Right ventricle myocardium superior (tissue), 1 donor: ENCODE measurements at regions not wholly inside any gene's neighbourhood (a gene's known extent, or its start where the extent isn't known, plus 50 kb on each side); places are given as distances from the start of the nearest gene placed in this dataset.
"Not testable (repeated sequence)": the region's sequence is repeated elsewhere in the genome, so short reads cannot be mapped to it uniquely, and the experiment has no call there.

Source experiments
- ATAC-seq: fragments of 200-7000 bp; cut with Tn5 transposase; one replicate; pipeline ENCODE4 v1.9.1; 2020; ENCODE audit warnings: mild to moderate bottlenecking; ENCODE audit not compliant: poor library complexity
- DNase-seq: peaks from one replicate; pipeline ENCODE4 v3.0.0-alpha.2; 2020
- intact Hi-C: fragments of 100-400 bp; cut with DNase I; formaldehyde crosslinking; loops from one replicate; pipeline ENCODE4 v1.11.2; 2022
- donor health status: DM: no; HTN: yes; CAD: no; lungs with severe emphysema.

- DNase-seq (no peak), ATAC-seq (no peak)
- intact Hi-C loops: no loop called here
These were observed 225.9 kb upstream of the BTBD3 start for GRCh38 chr20:11691766-11692165.

DNA sequence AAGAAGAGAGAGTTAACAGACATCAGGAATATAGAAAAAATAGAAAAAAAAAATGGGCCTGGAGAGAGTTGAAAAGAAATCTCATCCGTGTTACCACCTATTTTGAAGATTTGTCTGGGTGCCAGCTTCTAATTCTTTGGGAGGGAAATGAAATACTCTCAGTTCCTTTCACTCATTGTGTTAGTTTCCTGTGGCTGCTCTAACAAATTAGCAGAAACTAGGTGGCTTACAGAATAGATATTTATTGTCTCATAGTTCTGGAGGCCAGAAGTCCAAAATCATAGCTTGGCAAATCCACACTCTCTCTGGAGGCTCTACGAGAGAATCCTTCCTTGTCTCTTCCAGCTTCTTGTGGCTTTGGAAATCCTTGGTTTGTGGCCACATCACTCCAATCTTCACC lies 225.1 kb upstream of the BTBD3 start:
- DNase-seq (no peak), ATAC-seq (no peak)
- intact Hi-C loops: no loop called here

DNA sequence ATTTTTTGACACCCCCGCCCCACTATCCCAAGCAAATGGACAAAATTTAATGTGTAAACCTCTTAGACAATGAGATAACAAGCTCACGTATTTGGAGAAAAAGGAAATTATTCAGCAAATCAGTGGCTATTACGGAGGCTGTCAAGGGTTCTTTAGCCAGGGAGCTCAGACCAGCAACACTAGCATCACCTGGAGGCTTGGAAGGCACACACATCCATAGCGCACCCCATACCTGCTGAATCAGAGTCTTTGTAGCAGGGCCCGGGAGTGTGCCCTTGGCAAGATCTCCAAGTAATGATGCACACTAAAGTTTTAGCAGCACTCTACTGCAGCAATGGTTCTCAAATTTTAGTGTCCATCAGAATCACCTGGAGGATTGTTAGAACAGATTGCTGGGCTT lies 223.2 kb upstream of the BTBD3 start:
- intact Hi-C loops: no loop called here

GRCh38 chr20:11697055-11697454 lies 220.6 kb upstream of the BTBD3 start:
- DNase-seq (no peak), ATAC-seq (no peak)
- intact Hi-C loops: no loop called here

More for the DNA sequence above, 223.2 kb upstream of the BTBD3 start:
- no peak for DNase-seq
- no peak for ATAC-seq

DNA sequence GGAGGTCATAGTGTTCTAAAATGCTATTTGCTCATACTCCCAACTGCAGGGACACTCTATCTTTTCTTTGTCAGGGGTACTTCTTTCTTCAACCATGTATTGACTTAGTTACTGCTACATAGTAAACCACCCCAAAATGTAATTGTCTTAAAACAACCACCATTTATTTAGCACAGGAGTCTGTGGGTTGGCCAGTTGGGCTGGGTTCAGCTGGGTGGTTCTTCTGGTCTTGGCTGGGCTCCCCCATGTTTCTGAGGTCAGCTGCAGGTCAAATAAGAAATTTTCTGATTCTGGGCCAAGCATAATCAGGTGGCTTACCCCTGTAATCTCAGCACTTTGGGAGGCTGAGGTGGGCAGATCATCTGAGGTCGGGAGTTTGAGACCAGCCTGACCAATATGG lies 220.0 kb upstream of the BTBD3 start:
- ATAC-seq (no peak), DNase-seq (no peak)
- intact Hi-C loops: no loop called here

GRCh38 chr20:11698124-11698523 lies 219.6 kb upstream of the BTBD3 start:
- intact Hi-C loops: no loop called here
- no peak for DNase-seq

GRCh38 chr20:11700831-11701230 lies 216.9 kb upstream of the BTBD3 start:
- DNase-seq: no peak

More at GRCh38 chr20:11698124-11698523, 219.6 kb upstream of the BTBD3 start:
- no peak for ATAC-seq

DNA sequence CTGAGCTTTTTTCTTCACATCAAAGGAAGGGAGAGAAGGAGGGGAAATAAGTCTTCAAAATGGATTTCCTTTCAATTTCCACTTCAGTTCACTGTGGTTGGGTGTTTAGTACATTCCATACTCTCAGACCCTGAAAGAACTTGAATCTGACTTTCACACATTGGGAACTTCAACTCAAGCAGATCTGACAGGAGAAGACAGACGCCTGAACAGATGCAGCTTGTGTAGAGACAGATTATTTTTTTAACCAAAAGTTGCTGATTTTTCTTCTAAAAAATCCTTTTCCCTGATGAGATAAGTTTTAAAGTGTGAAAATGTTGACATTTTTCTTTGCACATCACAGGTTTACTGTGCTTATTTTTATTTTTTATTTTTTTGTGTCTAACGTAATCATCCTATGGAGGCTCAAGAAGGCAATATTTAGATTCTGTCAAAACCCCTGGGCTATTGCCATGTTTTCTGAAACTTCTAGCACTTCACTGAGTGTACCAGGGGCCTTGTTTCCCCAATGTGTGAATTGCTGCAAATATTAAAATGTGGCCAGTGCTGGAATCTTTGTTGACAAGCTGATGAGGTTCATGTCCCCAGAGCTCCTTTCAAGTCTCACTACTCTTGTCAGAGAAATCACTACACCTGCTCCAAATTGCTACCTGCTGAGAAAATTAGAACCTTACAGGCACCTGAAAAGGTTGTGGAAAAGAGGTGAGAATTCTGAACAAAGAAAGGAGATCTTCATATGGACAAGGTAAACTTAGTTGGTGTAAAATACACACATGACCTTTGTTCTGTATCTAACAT lies 214.8 kb upstream of the BTBD3 start:
- intact Hi-C loops: no loop called here
- ATAC-seq: no peak
- DNase-seq: no peak

More at GRCh38 chr20:11700831-11701230, 216.9 kb upstream of the BTBD3 start:
- intact Hi-C loops: no loop called here
- no peak for ATAC-seq

GRCh38 chr20:11705512-11705911 lies 212.2 kb upstream of the BTBD3 start:
- ATAC-seq (no peak), DNase-seq (no peak)
- intact Hi-C loops: no loop called here

DNA sequence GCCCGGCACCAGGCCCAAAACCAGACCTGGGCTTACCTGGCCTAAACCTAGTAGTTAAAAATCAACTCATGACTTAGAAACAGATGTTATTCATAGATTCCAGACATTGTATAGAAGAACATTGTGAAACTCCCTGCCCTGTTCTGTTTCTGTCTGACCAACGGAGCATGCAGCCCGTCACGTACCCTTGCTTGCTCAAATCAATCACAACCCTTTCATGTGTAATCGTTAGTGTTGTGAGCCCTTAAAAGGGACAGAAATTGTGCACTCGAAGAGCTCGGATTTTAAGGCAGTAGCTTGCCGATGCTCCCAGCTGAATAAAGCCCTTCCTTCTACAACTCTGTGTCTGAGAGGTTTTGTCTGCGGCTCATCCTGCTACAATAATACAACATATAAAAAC lies 209.5 kb upstream of the BTBD3 start:
- DNase-seq, intact Hi-C loops, ATAC-seq: not testable (repeated sequence)

DNA sequence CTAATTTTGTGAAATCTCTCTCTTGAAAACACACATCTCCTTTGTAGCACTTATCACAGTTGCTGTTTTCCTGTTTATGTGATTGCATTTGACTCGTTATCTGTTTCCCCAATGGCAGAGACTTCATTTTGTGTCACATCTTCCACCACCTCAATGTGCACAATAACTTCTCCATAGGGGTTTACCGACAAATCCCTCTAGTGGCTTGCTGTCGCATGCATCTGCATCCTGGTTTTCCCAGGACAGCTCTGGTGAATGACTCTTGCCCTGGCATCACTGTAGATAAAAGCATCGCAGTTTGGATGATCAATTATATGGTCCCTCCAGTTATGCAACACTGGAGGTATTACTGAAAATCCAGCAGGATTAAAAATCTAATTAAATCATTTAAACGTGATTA lies 206.5 kb upstream of the BTBD3 start:
- no peak for ATAC-seq
- intact Hi-C loops: no loop called here

GRCh38 chr20:11712639-11713160 lies 205.0 kb upstream of the BTBD3 start:
- intact Hi-C loops: no loop called here
- ATAC-seq: no peak

More for the DNA sequence above, 206.5 kb upstream of the BTBD3 start:
- DNase-seq: no peak

GRCh38 chr20:11714886-11715285 lies 202.8 kb upstream of the BTBD3 start:
- DNase-seq (no peak), ATAC-seq (no peak)
- intact Hi-C loops: no loop called here

More at GRCh38 chr20:11712639-11713160, 205.0 kb upstream of the BTBD3 start:
- DNase-seq: no peak

DNA sequence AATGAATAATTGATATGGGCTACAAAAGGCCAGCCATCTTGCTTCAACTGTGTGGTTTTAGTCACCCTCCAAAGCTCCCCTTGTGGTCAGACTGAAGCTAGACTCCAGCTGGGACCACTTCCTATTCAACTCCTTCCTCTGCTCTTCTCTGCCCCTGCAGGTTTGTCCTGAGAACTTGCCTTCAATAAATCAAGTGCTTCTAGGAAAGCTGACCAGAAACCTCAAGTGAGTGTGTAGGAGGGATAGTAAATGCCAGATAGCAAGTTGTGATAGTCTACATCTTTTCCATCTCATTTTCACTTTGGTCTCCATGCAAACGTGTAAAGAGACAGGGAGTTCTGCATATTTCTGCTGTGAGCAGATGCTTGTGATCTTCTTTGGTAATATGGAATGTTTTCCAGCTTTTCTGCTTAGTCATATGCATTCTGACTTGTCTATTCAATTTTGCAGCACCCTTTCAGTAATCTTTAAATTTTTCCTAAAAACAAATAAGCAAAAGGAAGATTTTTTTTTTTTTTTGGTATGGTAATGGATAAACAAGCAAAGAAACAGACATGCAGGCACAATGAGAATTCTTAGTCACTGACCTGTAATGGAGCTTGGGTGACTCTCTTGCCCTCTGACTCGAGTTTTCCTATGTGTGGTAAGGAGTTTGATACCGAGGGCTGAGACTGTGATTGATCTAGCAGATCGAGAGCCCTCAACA lies 201.3 kb upstream of the BTBD3 start:
- DNase-seq (no peak), ATAC-seq (no peak)
- intact Hi-C loops: no loop called here

- DNase-seq (no peak), ATAC-seq (no peak)
- intact Hi-C loops: no loop called here
These were observed 200.8 kb upstream of the BTBD3 start for GRCh38 chr20:11716945-11717248.

DNA sequence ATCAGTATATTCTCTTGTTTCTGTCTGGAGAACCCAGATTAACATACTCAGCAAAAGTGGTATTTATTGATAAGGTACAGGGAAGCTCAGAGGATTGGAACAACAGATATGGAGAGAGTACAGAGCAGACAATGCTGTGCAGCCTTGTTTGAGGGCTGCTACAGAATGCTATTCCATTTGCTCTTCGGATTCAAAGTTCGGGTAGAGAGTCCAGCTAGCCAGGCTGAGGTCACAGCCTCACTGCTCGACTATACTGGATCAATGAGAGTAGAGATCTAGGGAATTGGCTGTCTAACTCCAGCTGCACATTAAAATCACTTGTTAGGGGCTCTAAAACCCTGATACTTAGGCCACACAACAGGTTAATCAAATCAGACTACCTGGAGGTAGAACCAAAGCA lies 200.1 kb upstream of the BTBD3 start:
- intact Hi-C loops: no loop called here
- DNase-seq (no peak), ATAC-seq (no peak)

GRCh38 chr20:11718474-11719094 lies 199.1 kb upstream of the BTBD3 start:
- DNase-seq (no peak), ATAC-seq (no peak)
- intact Hi-C loops: no loop called here

DNA sequence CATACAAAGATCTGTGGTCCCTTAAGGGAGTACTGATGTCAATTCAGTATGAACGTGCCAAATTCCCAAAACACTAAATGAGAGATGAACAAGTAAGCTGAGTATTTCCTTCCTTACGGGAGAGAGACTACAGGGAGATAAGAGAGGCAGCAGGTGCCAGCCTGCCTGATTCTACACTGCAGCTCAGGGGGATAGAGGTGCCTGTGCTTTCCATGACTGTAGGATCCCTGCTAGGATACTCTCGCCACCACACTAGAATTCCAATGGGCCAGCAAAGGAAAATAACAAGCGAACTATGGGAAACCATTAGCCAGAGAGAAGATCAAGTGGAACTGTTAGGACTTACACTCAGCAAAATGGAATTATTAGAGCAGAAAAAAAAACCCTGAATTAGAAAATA lies 198.5 kb upstream of the BTBD3 start:
- DNase-seq (no peak), ATAC-seq (no peak)
- intact Hi-C loops: no loop called here

DNA sequence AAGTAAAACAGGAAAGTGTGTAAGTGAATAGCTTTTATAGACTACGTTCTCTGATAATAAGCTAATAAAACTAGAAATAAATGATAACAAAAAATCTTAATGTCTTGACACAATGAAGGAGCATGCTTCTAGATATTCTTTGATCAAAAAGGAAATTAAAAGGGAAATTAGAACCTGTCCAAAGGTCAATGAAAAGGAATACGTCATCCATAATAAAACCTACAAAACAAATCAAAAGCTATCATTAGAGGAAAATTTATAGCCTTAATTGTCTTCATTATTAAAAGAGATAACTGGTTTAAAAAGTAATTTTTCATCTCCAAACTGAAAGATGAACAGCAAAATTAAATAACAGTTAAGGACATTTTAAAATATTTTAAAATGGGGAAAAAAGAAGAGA lies 196.3 kb upstream of the BTBD3 start:
- ATAC-seq: no peak
- no peak for DNase-seq
- intact Hi-C loops: no loop called here

DNA sequence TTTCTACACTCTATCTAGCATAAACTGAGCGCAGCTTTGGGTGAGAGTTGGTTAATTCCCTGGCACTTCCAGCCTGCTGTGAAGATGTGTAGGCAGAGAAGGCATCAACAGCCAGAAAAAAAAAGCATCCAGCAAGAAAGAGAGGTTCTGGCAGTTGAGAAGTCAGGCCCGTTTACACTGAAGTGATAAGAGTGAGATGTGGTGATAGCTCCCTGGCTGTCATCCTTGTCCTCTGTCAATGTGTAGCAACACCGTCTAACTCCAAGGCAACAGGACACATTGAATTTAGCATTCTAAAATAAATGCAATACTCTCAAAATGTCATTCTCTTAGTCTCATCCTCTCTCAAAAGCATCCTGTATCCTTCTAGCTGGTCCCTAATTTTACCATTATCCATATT lies 193.6 kb upstream of the BTBD3 start:
- intact Hi-C loops: no loop called here
- ATAC-seq (no peak), DNase-seq (no peak)
